ENCODE measurements at regions not wholly inside any gene's neighbourhood (a gene's known extent, or its start where the extent isn't known, plus 50 kb on each side); places are given as distances from the start of the nearest gene placed in this dataset.
"Not testable (repeated sequence)": the region's sequence is repeated elsewhere in the genome, so short reads cannot be mapped to it uniquely, and the experiment has no call there.

DNA sequence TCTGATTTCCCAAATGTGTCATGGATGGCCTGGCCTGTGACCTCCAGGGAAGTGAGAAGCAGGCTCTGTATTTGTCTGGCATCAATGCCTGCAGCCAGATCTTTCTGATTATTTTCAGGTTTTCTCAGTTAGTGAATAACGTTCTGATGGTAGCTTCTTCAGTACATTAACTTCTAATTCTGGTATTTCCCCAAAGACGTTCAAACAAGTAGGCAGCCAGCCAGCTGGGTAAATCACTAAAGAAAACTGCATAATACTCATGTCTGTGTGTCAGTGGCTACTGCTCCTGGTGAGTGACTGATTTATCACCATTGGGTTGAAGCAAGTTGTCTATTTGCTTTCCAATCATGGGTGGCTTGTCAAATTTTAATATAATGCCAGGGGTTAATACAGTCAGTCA, 162.6 kb upstream of the PFN2 start:
- no peak for DNase-seq (ENCODE audit: low read depth in 1 of 2, low spot score in 1 of 2)

DNA sequence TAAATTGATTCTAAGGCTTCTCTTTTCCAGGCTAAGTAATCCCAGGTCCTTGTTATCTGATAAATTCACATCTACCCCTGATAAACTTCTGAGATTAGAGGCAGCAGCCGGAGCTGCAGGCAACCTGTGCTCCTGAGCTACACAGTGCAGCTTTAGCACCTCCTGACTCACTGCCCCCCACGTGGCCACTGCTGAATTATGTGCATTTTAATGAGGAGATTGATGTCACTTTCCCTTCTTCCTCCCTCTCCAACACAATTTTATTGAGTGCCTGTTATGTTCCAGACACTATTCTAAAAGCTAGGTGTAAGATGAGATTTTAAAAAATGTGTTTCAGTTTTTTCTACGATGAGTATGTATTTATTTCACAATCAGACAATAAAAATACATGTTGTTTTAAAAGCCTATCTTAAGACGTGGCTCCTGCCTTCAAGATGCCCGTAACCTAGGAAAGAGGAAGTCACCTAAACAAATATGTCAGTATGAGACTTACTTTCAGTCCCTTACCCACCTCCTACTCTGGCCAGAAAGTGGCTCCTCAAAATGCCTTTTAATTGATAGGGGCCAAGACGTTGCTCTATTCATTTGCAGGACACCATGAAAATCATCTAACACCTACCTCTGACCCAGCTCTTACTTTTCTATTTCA, 161.5 kb upstream of the PFN2 start:
- no peak for DNase-seq (ENCODE audit: low read depth in 1 of 2, low spot score in 1 of 2)

DNA sequence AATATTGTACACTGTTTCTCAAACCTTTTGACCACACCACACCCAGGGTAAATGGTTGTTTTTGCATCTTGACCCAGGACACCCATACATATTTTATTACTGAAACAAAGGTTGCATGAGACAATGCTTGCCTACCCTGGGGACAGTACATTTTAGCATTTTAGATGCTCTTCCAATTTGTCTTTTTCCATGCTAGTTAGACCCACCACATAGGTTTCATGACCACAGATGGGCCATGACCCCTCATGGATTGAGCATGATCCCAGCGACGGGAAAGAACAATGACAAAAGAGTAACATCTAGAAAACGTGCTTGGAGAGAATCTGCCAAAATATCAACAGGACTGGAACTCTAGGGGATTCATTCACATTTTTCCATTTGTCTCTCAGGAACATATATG, 161.0 kb upstream of the PFN2 start:
- DNase-seq (ENCODE audit: low read depth in 1 of 2, low spot score in 1 of 2), result no peak

DNA sequence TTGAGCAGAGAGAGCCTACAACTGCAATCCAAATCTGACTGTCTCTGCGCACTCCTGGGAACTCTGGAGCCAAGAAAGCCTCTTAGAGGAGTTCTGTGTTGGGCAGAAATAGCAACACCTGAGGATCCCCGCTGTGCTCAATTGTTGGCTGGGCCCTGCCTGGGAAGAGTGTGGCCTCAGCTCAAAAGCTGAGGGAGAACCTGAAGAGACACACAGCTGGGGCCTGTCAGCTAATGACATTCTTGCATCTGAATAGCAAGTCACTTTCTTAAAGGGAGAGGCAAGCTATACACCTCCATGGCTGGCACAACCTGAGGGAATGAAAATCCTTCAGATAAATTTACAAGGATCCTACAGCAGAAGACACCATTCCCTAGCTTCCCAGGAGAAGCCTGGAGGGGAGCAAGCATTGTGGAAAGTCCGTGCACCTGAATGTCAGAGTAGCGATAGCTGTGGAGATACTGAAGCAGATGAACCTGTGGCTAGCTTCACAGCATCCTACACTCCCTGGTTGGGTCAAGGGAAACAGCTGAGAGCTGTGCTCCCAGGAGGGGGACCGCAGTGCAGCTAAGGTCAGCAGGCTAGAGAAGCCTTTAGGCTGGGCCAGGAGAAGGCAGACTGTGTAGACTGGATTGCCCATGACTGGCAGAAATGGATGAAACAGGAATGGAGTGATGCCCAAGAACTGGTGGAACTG, 159.9 kb upstream of the PFN2 start:
- DNase-seq (ENCODE audit: low read depth in 1 of 2, low spot score in 1 of 2), result no peak

DNA sequence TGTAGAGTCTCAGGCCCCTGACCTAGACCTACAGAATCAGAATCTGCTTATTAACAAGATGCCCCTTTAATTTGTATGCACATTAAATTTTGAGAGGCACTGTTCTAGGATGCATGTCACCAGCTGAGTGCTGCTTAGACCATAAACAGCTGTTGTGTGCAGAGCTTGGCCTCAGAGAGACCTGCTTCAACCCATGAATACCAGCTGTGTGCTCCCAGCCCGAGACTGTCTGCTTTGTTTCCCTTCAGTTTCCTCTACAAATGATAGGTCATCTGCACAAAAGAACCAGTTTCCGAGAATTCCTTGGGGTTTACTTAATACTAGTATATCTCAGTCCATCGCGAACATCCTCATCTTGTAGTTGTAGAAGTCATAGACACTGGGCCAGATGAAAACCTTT, 158.5 kb upstream of the PFN2 start:
- DNase-seq (ENCODE audit: low read depth in 1 of 2, low spot score in 1 of 2), result no peak

DNA sequence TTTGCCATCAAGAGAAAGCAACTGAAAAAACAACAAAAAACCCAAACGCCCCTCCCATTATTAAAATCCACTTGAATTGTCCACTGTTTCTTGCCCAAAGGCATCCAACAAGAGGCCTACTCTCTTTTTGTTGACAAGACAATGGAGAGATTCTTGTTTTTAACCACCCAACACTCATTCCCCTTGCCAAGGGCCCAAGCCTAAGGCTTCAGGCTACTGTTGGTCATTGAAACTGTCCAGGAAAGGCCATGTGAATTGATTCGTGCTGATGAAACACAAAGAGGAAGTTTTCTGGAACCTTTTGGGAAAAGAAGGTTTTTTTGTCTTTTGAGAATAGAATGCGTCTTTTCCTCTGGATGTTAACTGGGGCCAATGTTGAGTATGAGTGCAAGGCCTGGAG, 157.4 kb upstream of the PFN2 start:
- no peak for DNase-seq (ENCODE audit: low read depth in 1 of 2, low spot score in 1 of 2)

DNA sequence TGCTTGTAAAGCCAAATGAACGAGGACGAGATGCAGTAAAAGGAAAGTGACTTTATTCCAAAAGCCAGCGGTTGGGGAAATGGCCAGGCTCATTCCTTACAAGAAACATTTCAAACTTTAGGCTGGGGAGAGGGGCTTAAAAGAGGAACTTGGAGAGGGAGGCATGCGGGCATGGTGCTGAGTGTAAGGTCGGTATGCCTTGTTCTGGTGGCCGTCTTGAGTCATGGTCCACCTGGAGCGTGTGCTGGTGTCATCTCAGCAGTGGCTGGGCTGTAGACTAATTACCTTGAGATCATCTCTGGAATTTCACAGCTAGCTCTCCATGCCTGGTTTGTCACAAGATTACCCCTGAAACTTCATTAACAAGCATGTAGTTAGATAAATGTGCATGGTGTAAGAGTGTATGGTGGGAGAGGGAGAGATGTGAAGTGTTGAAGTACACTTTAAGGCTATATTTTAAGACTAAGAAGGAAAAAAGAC, 156.4 kb upstream of the PFN2 start:
- DNase-seq (ENCODE audit: low read depth in 1 of 2, low spot score in 1 of 2), result no peak

DNA sequence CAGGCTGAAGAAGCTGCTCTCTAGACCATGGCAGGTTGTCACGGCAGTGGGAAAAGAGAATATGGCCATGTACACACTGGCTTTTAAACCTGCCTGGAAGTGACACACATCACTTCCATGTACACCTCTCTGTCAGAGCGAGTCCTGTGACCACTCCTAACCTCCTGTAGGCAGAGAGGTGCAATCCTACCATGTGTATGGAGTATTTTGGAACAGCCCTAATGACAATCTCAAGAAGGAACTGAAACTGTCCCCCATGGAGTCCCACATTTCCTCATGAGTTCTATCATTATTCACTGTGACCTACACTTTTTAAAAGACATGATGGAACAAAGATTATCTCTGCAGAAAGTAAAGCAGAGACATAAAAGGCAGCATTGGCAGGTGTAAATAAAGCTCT, 153.4 kb upstream of the PFN2 start:
- DNase-seq (ENCODE audit: low read depth in 1 of 2, low spot score in 1 of 2), result no peak

DNA sequence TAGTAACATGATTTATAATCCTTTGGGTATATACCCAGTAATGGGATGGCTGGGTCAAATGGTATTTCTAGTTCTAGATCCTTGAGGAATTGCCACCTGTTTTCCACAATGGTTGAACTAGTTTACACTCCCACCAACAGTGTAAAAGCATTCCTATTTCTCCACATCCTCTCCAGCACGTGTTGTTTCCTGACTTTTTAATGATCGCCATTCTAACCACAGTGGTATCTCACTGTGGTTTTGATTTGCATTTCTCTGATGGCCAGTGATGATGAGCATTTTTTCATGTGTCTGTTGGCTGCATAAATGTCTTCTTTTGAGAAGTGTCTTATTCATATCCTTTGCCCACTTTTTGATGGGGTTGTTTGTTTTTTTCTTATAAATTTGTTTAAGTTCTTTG, 152.6 kb upstream of the PFN2 start:
- DNase-seq (ENCODE audit: low read depth in 1 of 2, low spot score in 1 of 2), result not testable (repeated sequence)

DNA sequence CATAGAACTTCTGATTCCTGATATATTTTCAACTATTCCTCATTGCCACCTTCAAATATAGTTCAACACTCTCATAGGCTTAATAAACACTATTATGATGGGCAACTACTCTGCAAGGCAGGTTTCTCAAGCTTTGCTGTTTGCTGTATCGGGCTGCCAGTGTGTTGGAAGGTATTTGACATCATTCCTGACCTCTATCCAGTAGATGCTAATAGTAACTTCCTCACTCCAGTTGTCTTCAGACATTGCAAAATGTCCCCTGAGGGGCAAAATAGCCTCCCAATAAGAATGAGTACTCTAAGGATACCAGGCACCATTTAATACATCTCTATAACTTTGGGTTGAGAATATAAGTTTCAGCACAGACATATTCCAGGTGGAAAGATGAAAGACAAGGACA, 147.5 kb upstream of the PFN2 start:
- no peak for DNase-seq (ENCODE audit: low read depth in 1 of 2, low spot score in 1 of 2)

DNA sequence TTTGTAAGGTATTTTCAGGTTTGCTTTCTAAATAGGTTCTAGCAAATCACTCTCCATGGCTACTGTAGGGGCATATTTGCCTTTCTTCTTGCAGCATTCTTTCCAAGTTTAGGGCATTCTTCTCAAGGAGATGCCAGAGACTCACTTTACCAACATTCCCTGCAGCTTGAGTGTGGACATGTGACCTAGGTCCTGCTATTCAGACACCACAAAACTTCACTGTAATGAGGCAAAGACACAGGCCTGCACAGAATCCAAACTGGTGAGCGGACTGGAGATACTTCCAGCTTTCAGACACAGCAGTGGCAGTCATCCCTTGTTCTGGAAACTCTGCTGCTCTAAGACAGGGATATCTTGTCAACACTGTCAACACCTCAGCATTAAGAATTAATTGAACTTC, 146.4 kb upstream of the PFN2 start:
- DNase-seq (ENCODE audit: low read depth in 1 of 2, low spot score in 1 of 2), result no peak

DNA sequence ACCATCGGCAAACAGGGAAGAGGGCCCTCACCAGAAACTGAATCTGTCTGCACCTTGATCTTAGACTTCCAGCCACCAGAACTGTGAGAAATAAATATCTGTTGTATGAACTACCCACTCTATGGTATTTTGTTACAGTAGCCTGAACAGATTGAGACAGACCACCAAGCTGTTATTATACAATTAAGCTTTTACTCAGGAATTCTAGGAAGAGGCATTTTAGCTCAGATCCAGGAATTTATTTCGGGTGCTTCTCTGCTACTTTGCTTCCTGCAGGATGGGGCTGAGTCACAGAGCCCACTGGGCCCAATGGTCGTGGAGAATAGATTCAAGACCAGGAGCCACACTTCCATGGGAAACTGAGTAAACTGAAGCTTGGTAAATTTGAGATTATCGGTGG, 145.5 kb upstream of the PFN2 start:
- no peak for DNase-seq (ENCODE audit: low read depth in 1 of 2, low spot score in 1 of 2)

DNA sequence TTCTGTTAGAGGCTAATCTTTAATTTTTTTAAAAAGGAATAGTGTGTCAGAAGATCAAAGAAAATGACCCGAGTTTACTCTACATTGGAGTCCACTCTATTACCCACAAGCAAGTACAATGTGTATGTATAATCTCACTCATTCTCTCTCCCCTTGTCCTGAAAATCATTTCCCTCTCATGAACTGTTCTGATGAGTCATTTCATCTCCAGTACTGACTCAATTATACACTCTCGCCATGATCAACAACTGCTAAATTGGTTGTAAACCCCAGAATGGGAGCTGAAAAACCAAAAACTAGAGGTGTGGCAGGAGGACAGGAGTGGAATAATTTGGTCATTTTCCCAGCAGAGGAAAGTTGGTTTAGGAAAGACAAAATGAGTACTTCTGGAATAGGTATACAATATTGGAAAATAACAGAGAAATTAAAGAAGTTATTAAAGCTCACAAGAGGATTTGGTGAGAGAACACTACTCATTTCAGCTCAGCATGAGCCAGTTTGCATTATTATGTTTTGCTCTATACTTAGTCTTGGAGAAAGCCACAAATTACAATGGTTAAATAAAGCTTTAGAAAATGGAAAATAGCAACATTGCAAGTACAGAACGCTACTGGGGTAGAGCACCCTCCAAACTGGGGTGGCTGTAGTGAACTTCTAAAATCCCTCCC, 144.3 kb upstream of the PFN2 start:
- no peak for DNase-seq (ENCODE audit: low read depth in 1 of 2, low spot score in 1 of 2)

DNA sequence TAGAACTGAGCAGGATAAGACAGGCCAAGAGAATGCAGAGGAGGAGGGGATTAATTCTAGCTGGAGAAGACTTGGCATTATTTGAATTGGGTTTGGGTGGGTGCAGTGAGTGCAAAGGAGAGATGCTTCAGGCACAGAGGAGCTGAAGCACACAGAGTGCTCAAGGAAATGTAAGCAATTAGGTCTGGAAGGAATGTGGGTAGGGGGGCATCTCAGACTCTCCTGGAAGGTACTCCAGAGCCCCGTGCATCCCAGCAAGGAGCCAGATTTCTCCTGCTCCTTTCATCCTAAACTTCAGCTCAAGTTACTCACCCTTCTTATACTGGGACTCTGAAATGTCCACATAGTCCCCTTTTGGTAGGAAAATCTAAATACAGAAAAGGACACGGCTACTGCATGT, 143.6 kb upstream of the PFN2 start:
- no peak for DNase-seq (ENCODE audit: low read depth in 1 of 2, low spot score in 1 of 2)

DNA sequence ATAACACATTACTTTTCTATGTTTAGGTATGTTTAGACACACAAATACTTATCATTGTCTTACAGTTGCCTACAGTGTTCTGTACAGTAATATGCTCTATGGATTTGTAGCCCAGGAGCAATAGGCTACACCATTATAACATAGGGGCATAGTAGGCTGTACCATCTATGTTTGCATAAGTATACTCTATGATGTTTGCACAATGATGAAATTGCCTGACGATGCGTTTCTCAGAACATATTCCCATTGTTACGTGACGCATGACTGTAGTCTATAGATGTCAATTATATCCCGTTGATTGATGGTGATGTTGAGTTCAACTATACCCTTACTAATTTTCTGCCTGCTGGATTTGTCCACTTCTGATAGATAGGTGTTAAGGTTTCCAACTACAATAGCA, 139.4 kb upstream of the PFN2 start:
- no peak for DNase-seq (ENCODE audit: low read depth in 1 of 2, low spot score in 1 of 2)

DNA sequence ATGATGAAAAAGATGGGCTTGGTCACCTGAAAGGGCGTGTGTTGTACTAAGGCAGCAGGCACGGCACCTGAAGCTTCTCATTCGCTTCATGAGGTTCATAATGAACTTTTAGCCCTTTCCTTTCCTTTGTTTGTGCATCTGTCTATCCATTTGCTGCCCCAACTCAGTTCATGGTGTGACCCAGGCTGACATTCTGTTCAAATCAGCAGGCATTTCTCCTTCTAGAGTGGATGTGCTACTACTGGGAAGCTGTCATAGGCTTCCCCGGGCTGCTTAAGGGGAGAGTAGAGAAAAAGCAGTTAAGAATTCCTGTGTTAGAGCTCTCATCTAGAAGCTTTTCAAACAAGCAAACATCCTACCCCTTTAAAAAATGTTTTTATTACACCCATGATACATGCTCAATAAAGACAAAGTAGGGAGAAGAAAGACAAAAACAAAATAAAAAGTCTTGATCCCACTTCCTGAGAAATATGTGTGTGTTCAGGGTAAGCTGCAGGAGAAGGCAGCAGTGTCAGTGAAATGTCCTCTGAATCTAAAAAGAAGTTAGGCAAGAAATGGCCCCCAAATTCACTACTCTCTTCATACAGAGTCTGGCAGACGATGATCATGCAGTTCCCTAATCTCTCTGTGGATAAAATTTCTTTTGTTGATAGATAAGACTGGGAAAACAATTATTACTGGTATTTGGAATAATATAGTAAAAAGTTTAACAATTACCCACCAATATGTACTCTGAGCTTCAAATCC, 136.9 kb upstream of the PFN2 start:
- DNase-seq (ENCODE audit: low read depth in 1 of 2, low spot score in 1 of 2), result no peak

DNA sequence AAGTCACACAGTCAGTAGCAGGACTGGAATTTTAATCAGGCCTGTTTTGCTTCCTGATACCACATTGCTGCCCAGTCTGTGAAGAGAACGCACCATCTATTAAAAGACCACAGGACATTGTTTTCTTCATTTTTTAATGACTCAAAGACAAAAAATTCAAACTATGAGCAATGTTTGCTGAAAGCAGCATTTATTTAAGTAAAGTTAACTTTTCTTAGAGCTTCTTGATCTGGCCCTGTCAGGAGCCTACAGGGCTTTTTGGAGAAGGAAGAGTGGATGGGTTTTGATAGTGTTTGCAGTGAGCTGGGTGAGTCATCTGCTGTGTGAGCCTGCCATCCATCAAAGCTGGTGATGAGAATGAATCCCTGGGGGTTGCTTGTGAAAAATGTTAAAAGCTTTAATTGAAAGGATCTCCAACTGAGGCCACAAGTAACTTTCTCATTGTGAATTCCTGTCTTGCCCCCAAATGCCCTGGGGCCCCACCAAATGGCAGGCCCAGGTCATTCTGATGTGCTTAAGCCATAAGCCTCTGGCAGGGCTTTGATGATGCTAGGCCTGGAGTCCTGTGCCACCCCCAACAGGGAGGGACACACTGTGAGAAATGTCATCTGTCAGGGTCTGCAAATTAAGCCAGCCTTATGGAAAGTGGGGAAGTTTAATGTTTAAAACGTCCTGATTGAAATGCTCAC, 136.2 kb upstream of the PFN2 start:
- DNase-seq (ENCODE audit: low read depth in 1 of 2, low spot score in 1 of 2), result no peak

DNA sequence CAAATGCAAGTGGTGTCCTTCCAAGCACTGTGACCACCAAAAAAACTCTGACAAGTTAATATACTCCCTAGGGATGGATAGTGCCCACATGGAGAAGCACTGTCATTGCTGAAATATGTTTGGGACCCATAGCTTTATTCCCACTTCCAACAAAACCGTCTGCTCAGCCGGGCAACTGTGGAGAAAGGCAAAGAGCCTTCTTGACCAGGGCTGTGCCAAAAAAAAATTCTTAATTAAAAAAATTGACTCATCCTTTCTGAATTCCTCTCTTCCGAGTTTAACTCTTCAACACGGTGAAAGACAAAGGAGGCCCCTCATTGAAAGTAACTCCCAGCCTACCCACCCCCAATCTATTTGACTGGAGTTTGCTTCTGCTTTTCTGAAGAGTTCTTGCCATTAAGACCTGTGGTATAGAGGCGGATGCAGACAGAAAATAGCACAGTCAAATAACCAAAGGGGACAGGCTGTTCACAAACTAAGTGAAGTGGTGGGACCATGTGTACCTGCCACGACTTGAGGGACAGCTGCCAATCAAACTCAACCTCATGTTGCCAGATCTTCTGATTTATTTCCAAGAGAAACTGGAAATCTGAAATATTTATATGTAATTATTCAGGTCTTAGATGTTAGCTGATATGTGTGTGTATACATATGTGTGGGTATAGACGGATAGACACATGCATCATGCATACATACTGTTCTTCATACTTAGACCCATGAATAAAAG, 135.4 kb upstream of the PFN2 start:
- no peak for DNase-seq (ENCODE audit: low read depth in 1 of 2, low spot score in 1 of 2)

DNA sequence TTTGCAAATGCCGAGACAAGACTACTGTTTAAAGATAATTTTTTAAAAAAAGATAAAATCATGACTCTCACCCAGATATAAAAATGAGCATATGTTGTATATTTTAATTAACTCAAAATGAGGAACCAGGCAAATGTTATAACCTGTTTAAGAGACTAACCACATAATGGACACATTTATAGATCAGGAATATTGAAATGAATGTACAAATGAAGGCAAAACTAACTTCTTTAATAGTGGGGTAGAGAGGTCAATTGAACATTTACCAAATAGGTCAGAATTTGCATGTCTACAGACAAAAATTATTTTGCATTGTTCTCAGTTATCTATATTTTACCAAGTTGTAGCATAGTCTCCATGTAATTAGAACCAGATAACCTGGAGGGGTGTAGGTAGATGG, 134.3 kb upstream of the PFN2 start:
- no peak for DNase-seq (ENCODE audit: low read depth in 1 of 2, low spot score in 1 of 2)

DNA sequence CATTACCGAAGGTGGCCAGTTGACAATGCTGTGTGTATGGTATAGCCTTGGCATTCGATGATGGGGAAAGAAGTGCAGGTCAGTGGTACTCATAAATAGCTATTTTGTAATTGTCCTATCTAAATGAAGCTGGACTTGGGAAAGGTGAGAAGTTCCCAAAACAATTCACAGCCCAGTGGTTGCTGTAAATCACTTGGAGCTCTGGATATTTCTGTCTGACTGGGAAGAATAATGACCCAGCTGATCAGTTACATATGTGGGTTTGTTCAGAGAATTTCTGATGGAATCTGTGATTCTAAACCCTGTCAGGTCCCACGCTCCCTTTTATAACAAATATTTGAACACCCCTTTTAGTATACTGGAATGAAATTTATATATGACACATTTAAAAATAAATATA, 133.9 kb upstream of the PFN2 start:
- DNase-seq (ENCODE audit: low read depth in 1 of 2, low spot score in 1 of 2), result no peak

DNA sequence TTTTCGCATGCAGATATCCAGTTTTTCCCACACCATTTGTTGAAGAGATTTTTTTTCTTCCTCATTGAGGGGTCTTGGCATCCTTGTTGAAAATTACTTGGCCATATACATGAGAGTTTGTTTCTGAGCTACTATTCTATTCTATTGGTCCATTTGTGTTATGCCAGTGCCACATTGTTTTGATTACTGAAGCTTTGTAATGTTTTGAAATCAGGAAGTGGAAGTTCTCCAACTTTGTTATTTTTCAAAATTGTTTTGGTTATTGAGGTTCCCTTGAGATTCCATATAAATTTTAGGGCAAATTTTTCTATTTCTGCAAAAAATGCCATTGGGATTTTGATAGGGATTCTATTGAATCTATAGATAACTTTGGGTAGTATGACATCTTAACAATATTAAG, 130.3 kb upstream of the PFN2 start:
- no peak for DNase-seq (ENCODE audit: low read depth in 1 of 2, low spot score in 1 of 2)
